H9 (cell line): ENCODE measurements at regions not wholly inside any gene's neighbourhood (a gene's known extent, or its start where the extent isn't known, plus 50 kb on each side); places are given as distances from the start of the nearest gene placed in this dataset.

Experiments
- DNase-seq: peaks from one replicate; pipeline ENCODE4 v3.0.0-alpha.2; 2017
- H2AFZ ChIP-seq: one replicate; pipeline ENCODE4 v1.6.1; 2013; ENCODE audit warnings: mild to moderate bottlenecking, low read length, control low read depth, moderate library complexity
- H2AK5ac ChIP-seq: 2 replicates; pipeline ENCODE4 v1.6.1; 2013; ENCODE audit warnings: low read length, control low read depth, mixed read lengths; ENCODE audit not compliant: insufficient read length
- H2BK120ac ChIP-seq: one replicate; pipeline ENCODE4 v1.6.1; 2013; ENCODE audit warnings: low read depth, mild to moderate bottlenecking, low read length, control low read depth, inconsistent platforms; ENCODE audit not compliant: poor library complexity, severe bottlenecking
- H2BK12ac ChIP-seq: 2 replicates; pipeline ENCODE4 v1.6.1; 2013; ENCODE audit warnings: low read length, control low read depth, mixed read lengths, low read depth; ENCODE audit not compliant: insufficient read length
- H2BK15ac ChIP-seq: 2 replicates; pipeline ENCODE4 v1.6.1; 2013; ENCODE audit warnings: low read depth, low read length, control low read depth
- H2BK20ac ChIP-seq: one replicate; pipeline ENCODE4 v1.6.1; 2013; ENCODE audit warnings: low read depth, mild to moderate bottlenecking, low read length, control low read depth, inconsistent platforms; ENCODE audit not compliant: poor library complexity, severe bottlenecking
- H2BK5ac ChIP-seq: 2 replicates; pipeline ENCODE4 v1.6.1; 2013; ENCODE audit warnings: low read length, control low read depth, mixed read lengths; ENCODE audit not compliant: insufficient read length
- H3K14ac ChIP-seq: 2 replicates; pipeline ENCODE4 v1.6.1; 2013; ENCODE audit warnings: low read length, control low read depth; ENCODE audit not compliant: insufficient read depth
- H3K18ac ChIP-seq: 2 replicates; pipeline ENCODE4 v1.6.1; 2013; ENCODE audit warnings: low read depth, mild to moderate bottlenecking, mixed read lengths, low read length, control low read depth; ENCODE audit not compliant: insufficient read length
- H3K23ac ChIP-seq: 2 replicates; pipeline ENCODE4 v1.6.1; 2013; ENCODE audit warnings: low read length, control low read depth, mixed read lengths, low read depth; ENCODE audit not compliant: insufficient read length
- H3K23me2 ChIP-seq: 2 replicates; pipeline ENCODE4 v1.6.1; 2013; ENCODE audit warnings: low read depth, mild to moderate bottlenecking, mixed read lengths, low read length, control low read depth; ENCODE audit not compliant: insufficient read length, poor library complexity, severe bottlenecking
- H3K27ac ChIP-seq: 2 replicates; pipeline ENCODE4 v1.5.1; 2013; ENCODE audit warnings: low read length, control low read depth, mixed read lengths, low read depth; ENCODE audit not compliant: insufficient read length
- H3K27me3 ChIP-seq: 2 replicates; pipeline ENCODE4 v1.6.1; 2013; ENCODE audit warnings: low read length, control low read depth, inconsistent platforms; ENCODE audit not compliant: insufficient read depth
- H3K4ac ChIP-seq: 2 replicates; pipeline ENCODE4 v1.6.1; 2013; ENCODE audit warnings: low read depth, mild to moderate bottlenecking, control low read depth, inconsistent platforms, low read length, moderate library complexity
- H3K4me1 ChIP-seq: 2 replicates; pipeline ENCODE4 v1.6.1; 2013; ENCODE audit warnings: low read length, control low read depth, inconsistent platforms; ENCODE audit not compliant: insufficient read depth
- H3K4me2 ChIP-seq: 2 replicates; pipeline ENCODE4 v1.6.1; 2013; ENCODE audit warnings: low read length, control low read depth, mixed read lengths; ENCODE audit not compliant: insufficient read length, insufficient read depth
- H3K56ac ChIP-seq: 2 replicates; pipeline ENCODE4 v1.6.1; 2013; ENCODE audit warnings: low read depth, mild to moderate bottlenecking, mixed read lengths, low read length, control low read depth; ENCODE audit not compliant: insufficient read length
- H3K79me1 ChIP-seq: 2 replicates; pipeline ENCODE4 v1.6.1; 2013; ENCODE audit warnings: low read depth, mild to moderate bottlenecking, moderate library complexity, low read length, control low read depth, inconsistent platforms; ENCODE audit not compliant: insufficient read depth, poor library complexity, severe bottlenecking
- H3K79me2 ChIP-seq: 2 replicates; pipeline ENCODE4 v1.6.1; 2013; ENCODE audit warnings: low read length, control low read depth, inconsistent platforms; ENCODE audit not compliant: insufficient read depth
- H3K9ac ChIP-seq: 2 replicates; pipeline ENCODE4 v1.6.1; 2013; ENCODE audit warnings: low read length, control low read depth, mixed read lengths; ENCODE audit not compliant: insufficient read length; ENCODE audit errors: extremely low read depth
- H3K9me3 ChIP-seq: one replicate; pipeline ENCODE4 v1.6.1; 2013; ENCODE audit warnings: low read depth, low read length, inconsistent platforms; ENCODE audit not compliant: control insufficient read depth
- H3T11ph ChIP-seq: one replicate; pipeline ENCODE4 v1.6.1; 2013; ENCODE audit warnings: mild to moderate bottlenecking, low read length, control low read depth, inconsistent platforms
- H4K20me1 ChIP-seq: one replicate; pipeline ENCODE4 v1.6.1; 2013; ENCODE audit not compliant: control insufficient read depth, insufficient read length, insufficient read depth
- H4K5ac ChIP-seq: 2 replicates; pipeline ENCODE4 v1.6.1; 2013; ENCODE audit warnings: low read depth, mild to moderate bottlenecking, mixed read lengths, low read length, control low read depth; ENCODE audit not compliant: insufficient read length
- H4K8ac ChIP-seq: replicated peaks from 2 replicates; pipeline ENCODE4 v1.6.1; 2013; ENCODE audit warnings: low read length, control low read depth, mixed read lengths, low read depth; ENCODE audit not compliant: insufficient read length
- H4K91ac ChIP-seq: 2 replicates; pipeline ENCODE4 v1.6.1; 2013; ENCODE audit warnings: low read depth, mild to moderate bottlenecking, moderate library complexity, mixed read lengths, low read length, control low read depth; ENCODE audit not compliant: insufficient read length
- H3K27ac Mint-ChIP-seq, 3 experiments: 2 replicates in 2 of 3; 3 replicates in 1 of 3; pipeline ENCODE4 v1.8.0; 2020 to 2021; ENCODE audit warnings: mixed read lengths in 3 of 3, mild to moderate bottlenecking in 1 of 3, moderate library complexity in 1 of 3
- H3K27me3 Mint-ChIP-seq: 2 replicates; pipeline ENCODE4 v1.8.0; 2021; ENCODE audit warnings: low read depth, mild to moderate bottlenecking, moderate library complexity, mixed read lengths
- H3K36me3 Mint-ChIP-seq, 3 experiments: 2 replicates in 2 of 3; 3 replicates in 1 of 3; pipeline ENCODE4 v1.8.0; 2020 to 2021; ENCODE audit warnings: low read depth in 3 of 3, mixed read lengths in 3 of 3; ENCODE audit not compliant: insufficient read depth in 1 of 3
- H3K4me1 Mint-ChIP-seq, 2 experiments: 2 replicates each; pipeline ENCODE4 v1.8.0; 2020; ENCODE audit warnings: mixed read lengths in 2 of 2
- H3K4me3 Mint-ChIP-seq, 2 experiments: 2 replicates in 1 of 2; 3 replicates in 1 of 2; pipeline ENCODE4 v1.8.0; 2020 to 2021; ENCODE audit warnings: mild to moderate bottlenecking in 2 of 2, mixed read lengths in 2 of 2, moderate library complexity in 1 of 2
- H3K9me3 Mint-ChIP-seq, 2 experiments: 2 replicates in 1 of 2; 3 replicates in 1 of 2; pipeline ENCODE4 v1.8.0; 2020; ENCODE audit warnings: mild to moderate bottlenecking in 2 of 2, mixed read lengths in 2 of 2, moderate library complexity in 1 of 2
- CTCF ChIP-seq: fragments of 200-600 bp; sonication (generic); conservative IDR thresholded peaks from 3 replicates; pipeline ENCODE4 v1.8.0; 2021; ENCODE audit warnings: antibody characterized with exemption, mild to moderate bottlenecking
- WGBS: extraction: QIAGEN DNeasy Blood & Tissue Kit; methylation state at CpG from one replicate; pipeline ENCODE4 v1.1.7; 2013; ENCODE audit warnings: missing lambda C conversion rate, low lambda C conversion rate, mixed read lengths; ENCODE audit not compliant: insufficient read length; ENCODE audit errors: extremely low coverage; 5-methylcytosine and 5-hydroxymethylcytosine counted together

- Histone ChIP-seq H4K5ac (no peak overlapping the region), H4K8ac (no peak overlapping the region), H3K79me1 (no peaks in the 10 kb centered on the region), H3K79me2 (no peaks in the 10 kb centered on the region), H2BK5ac (no peak overlapping the region), H4K20me1 (no peaks in the 10 kb centered on the region), H2BK15ac (no peak overlapping the region), H3K18ac (no peak overlapping the region), H3T11ph (no peak overlapping the region), H2AFZ (no peak overlapping the region), H3K9me3 (no peaks in the 10 kb centered on the region), H3K23me2 (no peaks in the 10 kb centered on the region), H2BK120ac (no peak overlapping the region), H4K91ac (no peak overlapping the region), H3K27me3 (no peaks in the 10 kb centered on the region), H3K9ac (no peak overlapping the region), H3K27ac (no peak overlapping the region), H3K23ac (no peak overlapping the region), H3K4ac (no peak overlapping the region), H3K14ac (no peak overlapping the region), H2AK5ac (no peak overlapping the region), H3K4me2 (no peak overlapping the region), H2BK12ac (no peak overlapping the region), H3K56ac (no peak overlapping the region), H2BK20ac (no peak overlapping the region), H3K4me1 (peaks cover 2% of the 10 kb centered on the region; the same call in 1 of the 2 replicates)
- no peak for DNase-seq
- Mint-ChIP-seq H3K36me3 (peaks cover 0 to 10% (median 3%) of the 10 kb centered on the region in 3 experiments; a peak in 5 of 7 replicates), H3K9me3 (peaks cover 6 to 10% of the 10 kb centered on the region in 2 experiments; a peak in 2 of 5 replicates), H3K27me3 (no peaks in the 10 kb centered on the region; the same call in 1 of the 2 replicates), H3K4me3 (no peak overlapping the region), H3K27ac (peak overlapping the region in 1 of 3 experiments; percentile 73; a peak in 4 of 7 replicates), H3K4me1 (peaks cover 18 to 22% of the 10 kb centered on the region in 2 experiments)
- no CpG with 5 or more reads among the region's 10 CpGs for WGBS
- peak; percentile 17; the same call in 1 of the 3 replicates for TF ChIP-seq CTCF
These were observed 735.8 kb upstream of the WWC1 start for GRCh38 chr5:167555565-167556166.
